ENCODE measurements at regions not wholly inside any gene's neighbourhood (a gene's known extent, or its start where the extent isn't known, plus 50 kb on each side); places are given as distances from the start of the nearest gene placed in this dataset.

DNA sequence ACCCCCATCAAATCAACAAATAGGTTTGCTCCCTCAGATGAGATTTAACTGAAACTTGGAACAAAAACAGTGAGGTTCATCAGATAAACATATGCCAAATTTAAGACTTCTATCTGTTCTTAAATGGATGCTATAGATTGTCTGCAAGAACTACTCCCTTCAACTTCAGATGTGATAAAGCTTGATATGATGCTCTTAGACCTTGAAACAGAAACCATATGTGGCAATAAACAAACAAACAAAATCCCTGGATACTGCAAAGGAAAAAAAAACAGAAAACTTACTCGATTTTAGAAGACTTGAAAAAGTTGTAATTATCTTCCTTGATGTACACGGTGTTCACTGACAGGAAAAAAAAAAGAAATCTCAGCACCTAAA lies 286.1 kb upstream of the USP25 start:
- TF ChIP-seq POLR2A (IDR thresholded peaks at IDR 0.05) (no peak), POLR2AphosphoS5 (IDR thresholded peaks at IDR 0.05) (no peak), CTCF (IDR thresholded peaks at IDR 0.05) (no peak)
- no peak overlapping the region for H3K4me3 ChIP-seq
- intact Hi-C loops (cut with DNase I; ENCODE audit: low total_unique reads) = no loop called here
- no peaks in the 10 kb centered on the region for H3K36me3 ChIP-seq
- H3K27ac ChIP-seq = no peak overlapping the region
- no peaks in the 10 kb centered on the region for H3K4me1 ChIP-seq
- no peaks in the 10 kb centered on the region for H3K27me3 ChIP-seq
- DNase-seq (ENCODE audit: low spot score in 2 of 2) = no peak
- peaks cover 0 to 4% of the 10 kb centered on the region in 2 donors for H3K9me3 ChIP-seq

DNA sequence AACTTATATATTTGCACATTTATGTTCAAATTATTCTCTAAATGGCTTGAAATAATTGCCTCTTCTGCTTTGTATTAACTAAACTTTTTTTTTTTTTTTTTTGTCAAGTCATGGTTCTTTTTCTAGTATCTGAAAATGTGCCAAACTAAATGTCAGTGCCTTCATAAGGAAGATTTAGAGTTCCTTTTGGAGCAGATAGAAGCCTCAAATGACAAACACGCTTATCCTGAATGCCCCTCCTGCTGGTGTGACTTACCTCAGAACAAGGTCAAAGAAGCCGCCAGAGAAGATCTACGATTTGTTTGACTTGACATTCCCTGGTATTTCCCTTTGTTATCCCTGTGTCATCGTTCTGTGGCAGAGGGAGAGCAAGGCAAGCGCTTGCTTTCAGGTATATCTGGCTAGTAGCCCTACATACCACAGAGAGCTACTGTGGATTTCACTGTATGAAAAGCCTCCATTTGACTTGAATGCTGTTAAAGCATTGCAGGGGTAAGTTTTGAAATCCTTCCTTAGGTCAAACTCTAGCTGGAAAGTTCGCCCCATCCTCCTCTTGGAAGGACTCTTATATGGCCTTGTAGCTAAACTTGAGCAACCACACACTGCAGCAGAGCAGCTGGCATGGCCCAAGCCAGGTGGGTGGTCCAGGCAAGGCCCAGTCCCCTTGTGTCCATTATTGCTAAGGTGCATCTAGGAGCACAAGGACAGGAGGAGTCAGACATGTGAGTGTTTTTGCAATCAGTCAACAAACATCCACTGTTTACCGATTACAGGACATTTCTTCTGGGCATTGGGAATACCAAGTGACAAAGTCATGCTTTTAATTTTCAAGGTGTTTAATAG lies 285.4 kb upstream of the USP25 start:
- peak overlapping the region in 1 of 2 donors; percentile 28 for H3K27ac ChIP-seq
- no peaks in the 10 kb centered on the region for H3K4me1 ChIP-seq
- TF ChIP-seq POLR2A (IDR thresholded peaks at IDR 0.05) = no peak
- no peak for TF ChIP-seq CTCF (IDR thresholded peaks at IDR 0.05)
- TF ChIP-seq POLR2AphosphoS5 (IDR thresholded peaks at IDR 0.05) = no peak
- no peak for DNase-seq (ENCODE audit: low spot score in 2 of 2)
- H3K9me3 ChIP-seq = peaks cover 0 to 7% of the 10 kb centered on the region in 2 donors
- intact Hi-C loops (cut with DNase I; ENCODE audit: low total_unique reads) = no loop called here
- H3K4me3 ChIP-seq = no peak overlapping the region
- no peaks in the 10 kb centered on the region for H3K27me3 ChIP-seq
- no peaks in the 10 kb centered on the region for H3K36me3 ChIP-seq

GRCh38 chr21:15445327-15445726 lies 284.5 kb upstream of the USP25 start:
- Histone ChIP-seq H3K4me3 (no peak overlapping the region), H3K9me3 (peaks cover 0 to 7% of the 10 kb centered on the region in 2 donors), H3K27ac (no peak overlapping the region), H3K36me3 (no peaks in the 10 kb centered on the region), H3K4me1 (no peaks in the 10 kb centered on the region), H3K27me3 (no peaks in the 10 kb centered on the region)
- no peak for DNase-seq (ENCODE audit: low spot score in 2 of 2)
- no peak for TF ChIP-seq POLR2A (IDR thresholded peaks at IDR 0.05)
- TF ChIP-seq POLR2AphosphoS5 (IDR thresholded peaks at IDR 0.05) = no peak
- no peak for TF ChIP-seq CTCF (IDR thresholded peaks at IDR 0.05)
- intact Hi-C loops (cut with DNase I; ENCODE audit: low total_unique reads) = no loop called here

- Histone ChIP-seq H3K36me3 (no peaks in the 10 kb centered on the region), H3K4me1 (no peaks in the 10 kb centered on the region), H3K27me3 (no peaks in the 10 kb centered on the region), H3K4me3 (no peak overlapping the region), H3K9me3 (peaks cover 0 to 12% of the 10 kb centered on the region in 2 donors), H3K27ac (no peak overlapping the region)
- TF ChIP-seq POLR2AphosphoS5 (IDR thresholded peaks at IDR 0.05) (no peak), POLR2A (IDR thresholded peaks at IDR 0.05) (no peak), CTCF (IDR thresholded peaks at IDR 0.05) (no peak)
- intact Hi-C loops (cut with DNase I; ENCODE audit: low total_unique reads) = no loop called here
- no peak for DNase-seq (ENCODE audit: low spot score in 2 of 2)
These were observed 283.6 kb upstream of the USP25 start for GRCh38 chr21:15446223-15446622.

DNA sequence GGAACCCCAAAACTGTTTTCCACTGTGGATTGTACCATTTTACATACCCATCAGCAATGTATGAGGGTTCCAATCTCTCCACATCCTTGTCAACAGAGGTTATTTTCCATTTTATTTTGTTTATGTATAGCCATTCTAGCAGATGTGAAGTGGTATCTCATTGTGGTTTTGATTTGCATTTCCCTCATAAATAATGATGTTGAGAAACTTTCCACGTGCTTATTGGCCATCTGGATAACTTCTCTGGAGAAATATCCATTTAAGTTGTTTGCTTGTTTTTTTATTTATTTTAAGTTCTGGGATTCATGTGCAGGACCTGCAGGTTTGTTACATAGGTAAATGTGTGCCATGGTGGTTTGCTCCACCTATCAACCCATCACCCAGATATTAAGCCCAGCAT lies 280.2 kb upstream of the USP25 start:
- H3K9me3 ChIP-seq = peaks cover 0 to 12% of the 10 kb centered on the region in 2 donors
- no peak overlapping the region for H3K4me3 ChIP-seq
- TF ChIP-seq POLR2AphosphoS5 (IDR thresholded peaks at IDR 0.05) (no peak), CTCF (IDR thresholded peaks at IDR 0.05) (no peak), POLR2A (IDR thresholded peaks at IDR 0.05) (no peak)
- no peak overlapping the region for H3K27ac ChIP-seq
- no peaks in the 10 kb centered on the region for H3K27me3 ChIP-seq
- intact Hi-C loops (cut with DNase I; ENCODE audit: low total_unique reads) = no loop called here
- H3K36me3 ChIP-seq = no peaks in the 10 kb centered on the region
- DNase-seq (ENCODE audit: low spot score in 2 of 2) = no peak
- H3K4me1 ChIP-seq = no peaks in the 10 kb centered on the region

All from breast epithelium (tissue), 4 donors.